ENCODE measurements at regions not wholly inside any gene's neighbourhood (a gene's known extent, or its start where the extent isn't known, plus 50 kb on each side); places are given as distances from the start of the nearest gene placed in this dataset.
"Not testable (repeated sequence)": the region's sequence is repeated elsewhere in the genome, so short reads cannot be mapped to it uniquely, and the experiment has no call there.

DNA sequence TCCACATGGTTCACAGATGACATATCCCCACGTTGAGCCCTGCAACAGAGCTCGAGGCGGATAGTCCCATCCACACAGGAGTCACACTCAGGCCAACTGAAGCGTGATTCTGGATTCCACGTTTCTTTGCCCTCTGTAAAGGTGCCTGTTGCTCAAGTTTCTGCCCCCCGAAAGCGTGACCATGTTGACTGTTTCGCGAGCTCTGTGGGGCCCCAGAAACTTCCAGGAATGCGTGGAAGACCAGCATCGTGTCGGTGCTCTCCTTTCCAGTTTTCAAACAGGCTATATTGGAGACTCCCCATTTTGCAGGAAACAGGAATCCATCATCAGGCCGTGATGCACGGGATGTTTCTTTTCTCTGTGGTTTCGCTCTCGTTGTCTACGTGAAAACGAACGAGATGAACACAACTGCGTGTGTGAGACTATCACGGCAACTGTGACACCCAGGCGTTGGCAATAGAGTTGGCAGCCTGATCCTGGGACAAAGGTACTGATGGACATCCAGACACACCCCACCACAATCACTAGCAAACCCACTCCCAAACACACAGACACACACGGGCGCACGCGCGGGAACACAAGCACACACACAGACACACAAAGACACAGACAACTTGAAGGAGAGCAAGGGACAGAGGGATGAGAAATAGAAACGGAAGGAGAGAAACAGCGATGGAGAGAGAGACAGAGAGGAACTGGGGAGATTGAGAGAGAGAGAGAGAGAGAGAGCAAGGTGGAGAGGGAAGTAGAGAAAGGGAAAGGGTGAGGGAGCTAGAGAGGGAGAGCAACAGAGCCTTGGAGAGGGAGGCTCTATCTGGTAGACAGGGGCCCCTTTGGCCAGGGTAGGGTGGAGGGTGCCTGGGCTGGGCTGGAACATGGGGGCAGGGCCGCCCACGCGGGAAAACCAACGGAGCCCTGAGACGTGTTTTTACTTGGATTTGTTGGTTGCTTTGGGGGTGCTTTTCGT is 1609.3 kb downstream of the SPATA31A7 start:
- DNase-seq (ENCODE audit: low spot score) = peak; percentile 74

- DNase-seq (ENCODE audit: low spot score) = peak; percentile 39
Observed at GRCh38 chr9:62799851-62800371, 1610.1 kb downstream of the SPATA31A7 start.

DNA sequence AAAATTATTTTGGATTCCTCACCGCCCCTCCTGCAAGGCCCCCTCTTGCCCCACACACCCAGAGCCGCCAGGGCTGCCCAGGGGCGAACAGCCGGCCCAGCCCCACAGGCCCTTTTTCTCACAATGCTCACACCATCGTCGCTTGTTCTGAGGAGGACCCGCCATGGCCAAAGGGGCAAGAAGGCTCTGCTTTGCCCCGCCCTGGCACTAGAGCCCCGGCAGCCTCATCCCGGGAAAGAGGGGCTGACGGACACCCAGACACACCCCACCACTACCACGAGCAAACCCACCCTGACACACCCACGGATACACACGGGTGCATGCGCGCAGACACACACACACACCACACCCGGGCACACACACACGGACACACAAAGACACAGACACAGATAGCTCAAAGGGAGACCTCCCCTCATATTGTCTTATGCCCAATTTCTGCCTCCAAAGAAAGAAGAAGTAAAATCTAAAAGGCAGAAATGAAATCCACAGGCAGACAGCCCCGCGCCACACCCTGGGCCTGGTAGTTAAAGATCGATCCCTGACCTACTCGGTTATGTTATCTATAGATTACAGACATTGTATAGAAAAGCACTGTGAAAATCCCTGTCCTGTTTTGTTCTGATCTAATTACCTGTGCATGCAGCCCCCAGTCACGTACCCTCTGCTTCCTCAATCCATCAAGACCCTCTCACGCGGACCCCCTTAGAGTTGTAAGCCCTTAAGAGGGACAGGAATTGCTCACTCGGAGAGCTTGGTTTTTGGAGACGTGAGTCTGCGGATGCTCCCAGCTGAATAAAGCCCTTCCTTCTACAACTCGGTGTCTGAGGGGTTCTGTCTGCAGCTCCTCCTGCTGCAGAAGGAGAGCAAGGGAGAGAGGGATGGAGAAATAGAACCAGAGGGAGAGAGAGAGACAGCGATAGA is 1610.9 kb downstream of the SPATA31A7 start:
- peak; percentile 76 for DNase-seq (ENCODE audit: low spot score)

DNA sequence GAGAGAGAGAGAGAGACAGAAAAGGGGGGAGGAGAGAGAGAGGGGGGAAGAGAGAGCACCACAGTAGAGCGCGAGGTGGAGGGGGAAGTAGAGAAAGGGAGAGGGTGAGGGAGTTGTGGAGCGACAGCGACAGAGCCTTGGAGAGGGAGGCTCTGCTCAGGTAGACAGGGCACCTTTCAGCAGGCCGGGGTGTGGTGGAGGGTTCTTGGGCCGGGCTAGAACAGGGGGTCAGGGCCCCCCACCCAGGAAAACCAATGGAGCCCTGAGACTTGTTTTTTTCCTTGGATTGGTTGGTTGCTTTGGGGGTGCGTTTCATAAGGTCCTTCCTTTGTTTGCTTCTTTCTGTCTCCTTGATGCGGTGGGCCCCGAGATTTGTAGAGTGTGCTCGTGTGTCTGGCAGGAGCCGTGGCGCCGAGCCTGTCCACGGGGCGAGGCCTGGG is 1611.6 kb downstream of the SPATA31A7 start:
- not testable (repeated sequence) for DNase-seq (ENCODE audit: low spot score)

GRCh38 chr9:62801961-62802718 is 1612.3 kb downstream of the SPATA31A7 start:
- peak; percentile 91 for DNase-seq (ENCODE audit: low spot score)

DNA sequence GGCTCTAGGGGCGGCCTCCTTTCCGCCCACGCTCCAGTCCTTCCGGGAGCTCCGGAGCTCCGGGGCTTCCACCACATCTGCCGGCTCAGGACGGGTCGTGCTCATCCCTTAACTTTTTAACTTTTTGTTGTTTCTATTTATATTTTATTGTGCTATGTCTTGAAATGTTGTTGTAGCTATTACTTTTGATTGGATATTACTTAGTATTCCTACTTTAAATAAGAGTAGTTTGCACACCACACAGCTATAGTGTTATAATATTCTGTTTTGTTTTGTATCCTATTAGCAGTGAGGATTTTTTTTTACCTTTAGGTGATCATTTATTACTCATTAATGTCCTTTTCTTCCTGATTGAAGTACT is 1612.9 kb downstream of the SPATA31A7 start:
- not testable (repeated sequence) for DNase-seq (ENCODE audit: low spot score)

DNA sequence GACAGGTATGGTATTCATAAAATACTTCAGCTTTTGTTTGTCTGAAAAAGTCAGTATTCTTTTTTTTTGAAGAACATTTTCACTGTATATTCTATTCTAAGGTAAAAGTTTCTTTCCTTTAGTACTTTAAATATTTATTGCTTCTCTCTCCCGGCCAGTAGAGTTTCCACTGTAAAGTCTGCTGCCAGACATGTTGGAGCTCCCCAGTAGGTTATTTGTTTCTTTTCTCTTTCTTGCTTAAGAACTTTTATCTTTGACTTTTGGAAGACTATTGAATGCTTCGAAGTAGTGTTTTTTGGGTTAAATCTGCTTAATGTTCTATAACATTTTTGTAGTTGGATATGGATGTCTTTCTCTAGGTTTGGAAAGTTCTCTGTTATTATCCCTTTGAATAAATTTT is 1613.3 kb downstream of the SPATA31A7 start:
- DNase-seq (ENCODE audit: low spot score) = peak; percentile 13

DNA sequence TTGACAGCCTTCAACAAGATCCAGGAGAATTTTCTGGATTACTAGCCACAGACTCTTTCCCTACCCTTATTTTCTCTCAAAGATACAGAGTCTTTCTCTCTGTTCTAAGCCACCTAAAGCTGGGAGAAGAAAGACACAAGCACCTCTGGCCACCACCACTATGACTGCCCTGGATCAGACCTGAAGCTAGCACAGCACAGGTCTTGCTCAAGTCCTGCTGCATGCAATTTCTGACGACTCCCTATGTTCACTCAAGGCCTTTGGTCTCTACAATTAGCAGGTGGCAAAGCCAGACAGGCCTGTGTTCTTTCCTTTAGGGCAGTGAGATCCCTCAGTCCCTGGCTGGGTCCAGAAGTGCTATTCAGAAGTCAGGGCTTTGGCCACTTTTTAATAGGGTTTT is 1614.5 kb downstream of the SPATA31A7 start:
- DNase-seq (ENCODE audit: low spot score) = not testable (repeated sequence)

GRCh38 chr9:62807424-62807823 is 1617.6 kb downstream of the SPATA31A7 start:
- not testable (repeated sequence) for DNase-seq (ENCODE audit: low spot score)

GRCh38 chr9:62808081-62808480 is 1618.2 kb downstream of the SPATA31A7 start:
- not testable (repeated sequence) for DNase-seq (ENCODE audit: low spot score)

DNA sequence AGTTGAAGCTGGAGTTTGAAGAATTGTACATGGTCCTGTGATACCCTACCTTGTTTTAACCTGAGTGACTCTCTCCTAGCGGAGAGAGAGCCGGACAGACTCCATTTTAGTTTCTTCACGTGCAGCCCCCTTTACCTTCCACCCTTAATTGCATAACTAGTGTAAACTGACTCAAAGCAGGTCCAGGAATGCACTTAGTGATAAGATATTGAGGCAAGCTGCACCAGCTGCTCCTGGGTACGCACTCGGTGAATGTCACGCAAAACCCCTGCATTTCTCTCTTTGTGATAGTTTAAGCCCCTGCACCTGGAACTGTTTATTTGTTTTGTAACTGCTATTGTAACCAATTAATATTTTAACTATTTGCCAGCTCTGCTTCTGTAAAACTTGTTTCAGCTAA is 1620.5 kb downstream of the SPATA31A7 start:
- peak; percentile 20 for DNase-seq (ENCODE audit: low spot score)

DNA sequence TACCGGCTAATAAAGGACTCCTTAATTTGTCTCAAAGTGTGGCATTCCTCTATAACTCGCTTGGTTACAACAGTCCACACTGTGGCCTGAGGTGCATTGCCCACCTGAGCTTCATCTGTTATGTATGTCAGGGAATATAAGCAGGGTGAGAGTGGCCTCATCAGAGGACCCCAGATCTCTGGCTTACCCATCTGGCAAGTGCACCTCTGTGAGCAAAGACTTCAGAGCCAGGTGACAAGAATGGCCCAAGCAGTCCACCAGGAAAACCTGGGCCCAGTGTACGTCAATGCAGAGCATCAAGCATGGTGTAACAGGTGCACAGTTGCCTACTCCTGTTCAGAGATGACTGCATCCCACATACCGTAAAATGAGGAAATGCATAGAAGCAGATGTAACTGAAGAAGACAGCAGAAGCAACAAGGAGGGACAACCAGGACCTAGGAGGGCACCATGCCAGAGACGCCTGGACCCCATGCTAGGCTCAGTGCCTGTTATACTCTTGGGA is 1621.0 kb downstream of the SPATA31A7 start:
- DNase-seq (ENCODE audit: low spot score) = not testable (repeated sequence)

GRCh38 chr9:62815436-62815835 is 1625.6 kb downstream of the SPATA31A7 start:
- DNase-seq (ENCODE audit: low spot score) = not testable (repeated sequence)

DNA sequence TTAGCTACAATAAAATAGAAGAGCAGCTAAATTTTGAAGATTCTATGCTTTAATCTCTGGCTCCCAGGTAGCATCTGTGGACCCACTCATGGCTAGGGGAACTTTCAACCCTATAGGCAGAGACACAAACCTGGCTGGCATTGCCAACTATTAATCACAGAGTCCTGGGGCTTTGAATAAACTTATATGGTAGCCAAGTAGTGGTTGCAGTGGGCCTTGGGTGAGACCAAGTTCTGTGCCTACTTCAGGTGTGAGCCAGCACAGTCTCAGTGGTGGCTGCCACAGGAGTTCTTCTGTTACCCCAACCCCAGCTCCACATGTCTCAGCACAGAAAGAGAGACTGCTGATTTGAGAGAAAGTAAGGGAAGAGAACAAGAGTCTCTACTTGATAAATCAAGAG is 1626.5 kb downstream of the SPATA31A7 start:
- DNase-seq (ENCODE audit: low spot score) = not testable (repeated sequence)

DNA sequence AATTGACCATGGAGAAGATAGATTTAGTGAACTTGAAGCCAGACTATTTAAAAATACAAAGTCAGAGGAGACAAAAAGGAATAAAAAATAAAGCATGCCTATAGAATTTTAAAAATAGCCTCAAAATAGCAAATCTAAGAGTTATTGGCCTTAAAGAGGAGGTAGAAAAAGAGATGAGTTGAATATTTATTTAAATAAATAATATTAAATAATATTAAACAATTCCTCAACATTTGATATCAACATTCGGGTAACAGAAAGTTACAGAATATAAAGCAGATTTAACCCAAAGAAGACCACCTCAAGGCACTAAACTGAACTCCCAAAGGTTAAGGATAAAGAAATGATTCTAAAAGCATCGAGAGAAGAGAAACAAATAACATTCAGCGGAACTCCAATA is 1627.4 kb downstream of the SPATA31A7 start:
- DNase-seq (ENCODE audit: low spot score) = not testable (repeated sequence)

- DNase-seq (ENCODE audit: low spot score) = not testable (repeated sequence)
Observed at GRCh38 chr9:62822185-62822584, 1632.3 kb downstream of the SPATA31A7 start.

DNA sequence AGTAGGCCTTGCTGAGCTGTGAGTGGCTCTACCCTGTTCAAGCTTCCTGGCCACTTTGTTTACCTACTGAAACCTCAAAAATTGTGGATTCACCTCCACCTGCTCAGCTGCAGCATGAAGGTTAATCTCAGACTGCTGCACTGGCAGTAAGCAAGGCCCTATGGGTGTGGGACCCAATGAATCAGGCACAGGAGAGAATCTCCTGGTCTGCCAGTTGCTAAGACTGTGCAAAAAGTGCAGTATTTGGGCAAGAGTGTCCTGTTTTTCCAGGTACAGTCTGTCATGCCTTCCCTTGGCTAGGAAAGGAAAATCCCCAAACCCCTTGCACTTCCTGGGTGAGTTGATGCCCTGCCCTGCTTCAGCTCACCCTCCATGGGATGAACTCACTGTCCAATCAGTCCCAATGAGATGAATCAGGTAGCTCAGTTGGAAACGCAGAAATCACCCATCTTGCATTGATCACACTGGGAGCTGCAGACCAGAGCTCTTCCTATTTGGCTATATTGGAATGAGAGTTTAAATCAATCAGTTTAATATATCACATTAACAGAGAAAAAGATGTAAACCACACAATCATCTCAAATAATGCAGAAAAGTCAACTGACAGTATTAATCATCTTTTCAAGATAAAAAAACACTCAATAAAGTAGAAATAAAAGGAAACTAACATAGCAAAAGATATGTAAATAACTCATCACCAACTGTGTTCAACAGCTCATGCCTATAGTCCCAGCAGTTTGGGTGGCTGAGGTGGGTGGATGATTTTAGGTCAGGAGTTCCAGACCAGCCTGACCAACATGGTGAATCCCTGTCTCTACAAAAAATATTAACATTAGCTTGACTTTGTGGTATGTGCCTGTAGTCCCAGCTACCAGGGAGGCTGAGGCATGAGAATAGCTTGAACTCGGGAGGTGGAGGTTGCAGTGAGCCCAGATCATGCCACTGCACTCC is 1638.4 kb downstream of the SPATA31A7 start:
- DNase-seq (ENCODE audit: low spot score) = not testable (repeated sequence)

GRCh38 chr9:62830829-62831459 is 1641.1 kb downstream of the SPATA31A7 start:
- DNase-seq (ENCODE audit: low spot score) = not testable (repeated sequence)
